ENCODE measurements at regions not wholly inside any gene's neighbourhood (a gene's known extent, or its start where the extent isn't known, plus 50 kb on each side); places are given as distances from the start of the nearest gene placed in this dataset.

DNA sequence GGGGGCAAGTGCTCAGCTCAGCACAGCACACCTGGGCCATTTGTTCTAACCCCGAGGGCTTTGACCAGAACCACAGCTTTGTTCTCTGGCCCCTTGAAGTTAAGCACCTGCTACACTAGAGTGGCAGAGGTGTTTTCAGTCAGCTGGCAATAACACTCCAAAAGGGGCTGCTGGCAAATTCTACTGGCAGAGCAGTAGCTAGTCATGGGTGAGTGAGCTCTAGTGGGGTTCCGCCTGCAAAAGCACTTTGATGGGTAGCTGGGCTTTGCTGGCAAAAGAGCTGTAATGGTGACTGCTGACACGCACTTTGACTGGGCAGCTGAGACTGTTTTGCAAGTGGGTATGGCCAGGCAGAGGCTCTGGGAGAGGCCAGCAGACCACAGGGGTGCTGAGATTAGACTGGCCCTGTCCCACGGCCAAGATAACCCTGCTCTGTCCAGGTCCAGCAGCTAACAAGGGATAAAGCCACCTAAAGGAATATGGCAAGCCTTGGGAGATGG is 65.2 kb upstream of the TENT5D start:
- TF ChIP-seq POLR2A (IDR thresholded peaks at IDR 0.05) (no peak), POLR2AphosphoS5 (IDR thresholded peaks at IDR 0.05) (no peak)
- TF ChIP-seq, protein P1, sequence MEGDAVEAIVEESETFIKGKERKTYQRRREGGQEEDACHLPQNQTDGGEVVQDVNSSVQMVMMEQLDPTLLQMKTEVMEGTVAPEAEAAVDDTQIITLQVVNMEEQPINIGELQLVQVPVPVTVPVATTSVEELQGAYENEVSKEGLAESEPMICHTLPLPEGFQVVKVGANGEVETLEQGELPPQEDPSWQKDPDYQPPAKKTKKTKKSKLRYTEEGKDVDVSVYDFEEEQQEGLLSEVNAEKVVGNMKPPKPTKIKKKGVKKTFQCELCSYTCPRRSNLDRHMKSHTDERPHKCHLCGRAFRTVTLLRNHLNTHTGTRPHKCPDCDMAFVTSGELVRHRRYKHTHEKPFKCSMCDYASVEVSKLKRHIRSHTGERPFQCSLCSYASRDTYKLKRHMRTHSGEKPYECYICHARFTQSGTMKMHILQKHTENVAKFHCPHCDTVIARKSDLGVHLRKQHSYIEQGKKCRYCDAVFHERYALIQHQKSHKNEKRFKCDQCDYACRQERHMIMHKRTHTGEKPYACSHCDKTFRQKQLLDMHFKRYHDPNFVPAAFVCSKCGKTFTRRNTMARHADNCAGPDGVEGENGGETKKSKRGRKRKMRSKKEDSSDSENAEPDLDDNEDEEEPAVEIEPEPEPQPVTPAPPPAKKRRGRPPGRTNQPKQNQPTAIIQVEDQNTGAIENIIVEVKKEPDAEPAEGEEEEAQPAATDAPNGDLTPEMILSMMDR (IDR thresholded peaks at IDR 0.05) = no peak

Measured in stomach (tissue), 4 donors.